ENCODE measurements at regions not wholly inside any gene's neighbourhood (a gene's known extent, or its start where the extent isn't known, plus 50 kb on each side); places are given as distances from the start of the nearest gene placed in this dataset.
A peak's percentile ranks its signal among the peaks of the same experiment; 100 is the strongest.
"Not testable (repeated sequence)": the region's sequence is repeated elsewhere in the genome, so short reads cannot be mapped to it uniquely, and the experiment has no call there.

DNA sequence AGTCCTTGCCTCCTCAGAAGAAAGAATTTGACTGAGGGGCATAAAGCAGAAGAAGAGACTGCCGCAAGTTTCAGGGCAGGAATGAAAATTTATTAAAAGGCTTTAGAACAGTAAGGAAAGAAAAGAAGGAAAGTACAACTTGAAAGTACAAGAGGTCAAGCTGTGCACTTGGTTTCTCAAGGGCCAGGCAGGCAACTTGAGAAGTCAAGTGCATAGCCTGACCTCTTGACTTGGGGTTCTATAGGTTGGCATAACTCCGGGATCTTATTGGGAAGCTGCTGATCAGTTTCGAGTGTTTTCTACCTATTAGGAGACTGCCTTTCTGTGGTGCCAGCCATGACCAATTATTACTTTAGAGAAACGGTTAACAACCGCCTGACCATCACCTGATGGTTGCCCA lies 237.0 kb upstream of the RGS17 start:
- Histone ChIP-seq H3K4me3 (ENCODE audit: low read length in 2 of 2) (no peak overlapping the region), H3K27ac (ENCODE audit: low read depth in 1 of 2, low read length in 1 of 2) (no peak overlapping the region), H3K27me3 (ENCODE audit: control insufficient read depth in 2 of 2, insufficient read depth in 1 of 2, low read length in 1 of 2) (no peaks in the 10 kb centered on the region), H3K9me3 (ENCODE audit: control insufficient read depth in 2 of 2, insufficient read depth in 1 of 2, low read length in 1 of 2) (peaks cover 0 to 7% of the 10 kb centered on the region in 2 donors), H3K36me3 (ENCODE audit: control insufficient read depth in 2 of 2, insufficient read depth in 2 of 2, low read length in 1 of 2) (no peaks in the 10 kb centered on the region), H3K4me1 (ENCODE audit: control insufficient read depth in 2 of 2, insufficient read depth in 2 of 2, low read length in 2 of 2) (no peaks in the 10 kb centered on the region)
- WGBS = 84% methylated on average over 5 of the region's 5 CpGs
- DNase-seq (ENCODE audit: low read depth in 6 of 9, low spot score in 9 of 9) = no peak

GRCh38 chr6:153367021-153367420 lies 235.9 kb upstream of the RGS17 start:
- H3K27me3 ChIP-seq (ENCODE audit: control insufficient read depth in 2 of 2, insufficient read depth in 1 of 2, low read length in 1 of 2) = no peaks in the 10 kb centered on the region
- peaks cover 0 to 7% of the 10 kb centered on the region in 2 donors for H3K9me3 ChIP-seq (ENCODE audit: control insufficient read depth in 2 of 2, insufficient read depth in 1 of 2, low read length in 1 of 2)
- H3K4me1 ChIP-seq (ENCODE audit: control insufficient read depth in 2 of 2, insufficient read depth in 2 of 2, low read length in 2 of 2) = no peaks in the 10 kb centered on the region
- H3K4me3 ChIP-seq (ENCODE audit: low read length in 2 of 2) = no peak overlapping the region
- H3K36me3 ChIP-seq (ENCODE audit: control insufficient read depth in 2 of 2, insufficient read depth in 2 of 2, low read length in 1 of 2) = no peaks in the 10 kb centered on the region
- H3K27ac ChIP-seq (ENCODE audit: low read depth in 1 of 2, low read length in 1 of 2) = no peak overlapping the region
- WGBS = 84% methylated on average over 6 of the region's 6 CpGs
- no peak for DNase-seq (ENCODE audit: low read depth in 6 of 9, low spot score in 9 of 9)

DNA sequence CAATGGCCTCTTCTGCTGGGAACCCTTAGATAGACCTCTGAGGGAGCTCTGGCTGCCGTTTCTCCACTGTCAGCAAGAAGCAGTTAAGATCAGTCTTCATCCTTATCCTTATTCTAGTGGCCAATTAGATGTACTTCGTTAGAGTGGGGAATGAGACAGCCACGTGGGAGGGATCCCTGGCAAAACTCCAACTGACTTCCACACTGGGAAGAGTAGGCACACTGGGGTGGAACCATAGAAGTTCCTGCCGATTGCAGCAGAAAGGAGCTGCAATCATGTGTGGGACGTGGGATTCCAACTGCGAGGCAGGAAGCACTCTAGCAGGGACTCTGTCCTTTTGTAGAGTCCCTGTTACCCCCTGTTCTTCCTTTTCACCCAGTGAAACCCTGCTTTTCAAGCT lies 226.3 kb upstream of the RGS17 start:
- no peak overlapping the region for H3K4me3 ChIP-seq (ENCODE audit: low read length in 2 of 2)
- DNase-seq (ENCODE audit: low read depth in 6 of 9, low spot score in 9 of 9) = no peak
- no peak overlapping the region for H3K27ac ChIP-seq (ENCODE audit: low read depth in 1 of 2, low read length in 1 of 2)
- H3K4me1 ChIP-seq (ENCODE audit: control insufficient read depth in 2 of 2, insufficient read depth in 2 of 2, low read length in 2 of 2) = no peaks in the 10 kb centered on the region
- 84% methylated on average over 6 of the region's 6 CpGs for WGBS
- H3K27me3 ChIP-seq (ENCODE audit: control insufficient read depth in 2 of 2, insufficient read depth in 1 of 2, low read length in 1 of 2) = no peaks in the 10 kb centered on the region
- H3K36me3 ChIP-seq (ENCODE audit: control insufficient read depth in 2 of 2, insufficient read depth in 2 of 2, low read length in 1 of 2) = no peaks in the 10 kb centered on the region
- no peaks in the 10 kb centered on the region for H3K9me3 ChIP-seq (ENCODE audit: control insufficient read depth in 2 of 2, insufficient read depth in 1 of 2, low read length in 1 of 2)

- no peaks in the 10 kb centered on the region for H3K4me1 ChIP-seq (ENCODE audit: control insufficient read depth in 2 of 2, insufficient read depth in 2 of 2, low read length in 2 of 2)
- H3K36me3 ChIP-seq (ENCODE audit: control insufficient read depth in 2 of 2, insufficient read depth in 2 of 2, low read length in 1 of 2) = no peaks in the 10 kb centered on the region
- H3K27ac ChIP-seq (ENCODE audit: low read depth in 1 of 2, low read length in 1 of 2) = no peak overlapping the region
- WGBS = 88% methylated on average over 2 of the region's 2 CpGs
- DNase-seq (ENCODE audit: low read depth in 6 of 9, low spot score in 9 of 9) = no peak
- H3K27me3 ChIP-seq (ENCODE audit: control insufficient read depth in 2 of 2, insufficient read depth in 1 of 2, low read length in 1 of 2) = no peaks in the 10 kb centered on the region
- no peaks in the 10 kb centered on the region for H3K9me3 ChIP-seq (ENCODE audit: control insufficient read depth in 2 of 2, insufficient read depth in 1 of 2, low read length in 1 of 2)
- H3K4me3 ChIP-seq (ENCODE audit: low read length in 2 of 2) = no peak overlapping the region
These were observed 209.5 kb upstream of the RGS17 start for GRCh38 chr6:153340568-153340967.

- Histone ChIP-seq H3K27me3 (ENCODE audit: control insufficient read depth in 2 of 2, insufficient read depth in 1 of 2, low read length in 1 of 2) (no peaks in the 10 kb centered on the region), H3K27ac (ENCODE audit: low read depth in 1 of 2, low read length in 1 of 2) (no peak overlapping the region), H3K4me1 (ENCODE audit: control insufficient read depth in 2 of 2, insufficient read depth in 2 of 2, low read length in 2 of 2) (no peaks in the 10 kb centered on the region), H3K4me3 (ENCODE audit: low read length in 2 of 2) (no peak overlapping the region), H3K36me3 (ENCODE audit: control insufficient read depth in 2 of 2, insufficient read depth in 2 of 2, low read length in 1 of 2) (no peaks in the 10 kb centered on the region), H3K9me3 (ENCODE audit: control insufficient read depth in 2 of 2, insufficient read depth in 1 of 2, low read length in 1 of 2) (no peaks in the 10 kb centered on the region)
- DNase-seq (ENCODE audit: low read depth in 6 of 9, low spot score in 9 of 9) = no peak
These were observed 203.0 kb upstream of the RGS17 start for GRCh38 chr6:153334121-153334520.

- not testable (repeated sequence) for H3K4me1 ChIP-seq (ENCODE audit: control insufficient read depth in 2 of 2, insufficient read depth in 2 of 2, low read length in 2 of 2); H3K36me3 ChIP-seq (ENCODE audit: control insufficient read depth in 2 of 2, insufficient read depth in 2 of 2, low read length in 1 of 2); H3K27me3 ChIP-seq (ENCODE audit: control insufficient read depth in 2 of 2, insufficient read depth in 1 of 2, low read length in 1 of 2); H3K9me3 ChIP-seq (ENCODE audit: control insufficient read depth in 2 of 2, insufficient read depth in 1 of 2, low read length in 1 of 2); H3K27ac ChIP-seq (ENCODE audit: low read depth in 1 of 2, low read length in 1 of 2); H3K4me3 ChIP-seq (ENCODE audit: low read length in 2 of 2); DNase-seq (ENCODE audit: low read depth in 6 of 9, low spot score in 9 of 9)
These were observed 200.1 kb upstream of the RGS17 start for GRCh38 chr6:153331221-153331620.

DNA sequence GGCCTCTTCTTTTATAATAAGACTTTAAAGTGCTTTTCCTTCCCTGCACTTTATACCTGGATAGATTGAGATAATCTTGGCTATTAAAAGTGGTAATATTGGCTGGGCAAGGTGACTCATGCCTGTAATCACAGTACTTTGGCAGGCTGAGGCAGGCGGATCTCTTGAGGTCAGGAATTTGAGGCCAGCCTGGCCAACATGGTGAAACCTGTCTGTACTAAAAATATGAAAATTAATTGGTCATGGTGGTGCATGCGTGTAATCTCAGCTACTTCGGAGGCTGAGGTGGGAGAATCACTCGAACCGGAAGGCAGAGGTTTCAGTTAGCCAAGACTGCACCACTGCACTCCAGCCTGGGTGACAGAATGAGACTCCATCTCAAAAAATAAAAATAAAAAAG lies 197.1 kb upstream of the RGS17 start:
- WGBS = 95% methylated on average over 5 of the region's 5 CpGs

GRCh38 chr6:153325661-153326060 lies 194.6 kb upstream of the RGS17 start:
- Histone ChIP-seq H3K27me3 (ENCODE audit: control insufficient read depth in 2 of 2, insufficient read depth in 1 of 2, low read length in 1 of 2) (no peaks in the 10 kb centered on the region), H3K9me3 (ENCODE audit: control insufficient read depth in 2 of 2, insufficient read depth in 1 of 2, low read length in 1 of 2) (no peaks in the 10 kb centered on the region), H3K4me3 (ENCODE audit: low read length in 2 of 2) (no peak overlapping the region), H3K27ac (ENCODE audit: low read depth in 1 of 2, low read length in 1 of 2) (no peak overlapping the region), H3K36me3 (ENCODE audit: control insufficient read depth in 2 of 2, insufficient read depth in 2 of 2, low read length in 1 of 2) (no peaks in the 10 kb centered on the region), H3K4me1 (ENCODE audit: control insufficient read depth in 2 of 2, insufficient read depth in 2 of 2, low read length in 2 of 2) (no peaks in the 10 kb centered on the region)
- 87% methylated on average over 1 of the region's 1 CpG for WGBS
- DNase-seq (ENCODE audit: low read depth in 6 of 9, low spot score in 9 of 9) = no peak

More for the DNA sequence above, 197.1 kb upstream of the RGS17 start:
- Histone ChIP-seq H3K4me1 (ENCODE audit: control insufficient read depth in 2 of 2, insufficient read depth in 2 of 2, low read length in 2 of 2) (no peaks in the 10 kb centered on the region), H3K4me3 (ENCODE audit: low read length in 2 of 2) (no peak overlapping the region), H3K36me3 (ENCODE audit: control insufficient read depth in 2 of 2, insufficient read depth in 2 of 2, low read length in 1 of 2) (no peaks in the 10 kb centered on the region), H3K9me3 (ENCODE audit: control insufficient read depth in 2 of 2, insufficient read depth in 1 of 2, low read length in 1 of 2) (no peaks in the 10 kb centered on the region), H3K27me3 (ENCODE audit: control insufficient read depth in 2 of 2, insufficient read depth in 1 of 2, low read length in 1 of 2) (no peaks in the 10 kb centered on the region), H3K27ac (ENCODE audit: low read depth in 1 of 2, low read length in 1 of 2) (no peak overlapping the region)
- no peak for DNase-seq (ENCODE audit: low read depth in 6 of 9, low spot score in 9 of 9)

DNA sequence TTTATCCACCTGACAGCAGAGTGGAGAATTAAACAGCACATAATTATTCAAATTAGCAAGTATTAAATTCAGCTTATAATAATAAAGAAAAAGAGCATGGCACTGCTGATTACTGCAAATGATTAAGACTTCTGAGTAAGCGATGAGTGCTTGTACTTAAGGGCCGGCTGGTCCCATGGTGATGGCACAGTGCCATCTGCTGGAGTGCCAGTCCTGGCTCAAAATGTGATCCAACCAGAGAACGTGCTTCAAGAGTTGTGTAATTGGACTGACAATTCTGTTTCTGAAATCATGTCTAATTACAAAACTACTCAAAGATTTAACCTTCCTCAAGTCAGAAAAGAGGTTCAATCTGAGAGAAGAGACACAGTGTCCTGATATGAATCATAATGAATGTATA lies 181.6 kb upstream of the RGS17 start:
- Histone ChIP-seq H3K27me3 (ENCODE audit: control insufficient read depth in 2 of 2, insufficient read depth in 1 of 2, low read length in 1 of 2) (no peaks in the 10 kb centered on the region), H3K4me1 (ENCODE audit: control insufficient read depth in 2 of 2, insufficient read depth in 2 of 2, low read length in 2 of 2) (no peaks in the 10 kb centered on the region), H3K36me3 (ENCODE audit: control insufficient read depth in 2 of 2, insufficient read depth in 2 of 2, low read length in 1 of 2) (no peaks in the 10 kb centered on the region), H3K27ac (ENCODE audit: low read depth in 1 of 2, low read length in 1 of 2) (no peak overlapping the region), H3K9me3 (ENCODE audit: control insufficient read depth in 2 of 2, insufficient read depth in 1 of 2, low read length in 1 of 2) (no peaks in the 10 kb centered on the region), H3K4me3 (ENCODE audit: low read length in 2 of 2) (no peak overlapping the region)
- peak in 5 of 9 donors; percentile 1 to 38 (median 6) for DNase-seq (ENCODE audit: low read depth in 6 of 9, low spot score in 9 of 9)
- WGBS = 23% methylated on average over 3 of the region's 3 CpGs

DNA sequence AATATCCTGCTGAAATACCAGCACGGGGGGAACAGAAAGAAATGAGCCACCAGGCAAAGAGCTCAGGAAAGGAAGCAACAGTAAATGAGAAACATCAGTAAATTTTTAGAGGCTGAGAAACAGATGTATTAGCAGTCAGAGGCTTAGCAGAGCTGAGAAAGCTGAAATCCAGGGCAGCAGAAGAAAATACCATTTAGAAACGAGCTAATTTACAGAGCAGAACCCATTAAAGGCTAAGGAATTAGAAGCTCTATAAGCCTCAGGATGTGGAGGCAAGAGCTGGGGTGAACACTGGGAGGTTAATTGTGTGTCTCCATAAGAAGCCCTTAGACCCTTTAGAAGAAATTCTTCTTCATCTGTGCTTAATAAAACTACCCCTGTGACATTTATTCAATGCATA lies 178.6 kb upstream of the RGS17 start:
- no peak overlapping the region for H3K27ac ChIP-seq (ENCODE audit: low read depth in 1 of 2, low read length in 1 of 2)
- no peak overlapping the region for H3K4me3 ChIP-seq (ENCODE audit: low read length in 2 of 2)
- no peaks in the 10 kb centered on the region for H3K9me3 ChIP-seq (ENCODE audit: control insufficient read depth in 2 of 2, insufficient read depth in 1 of 2, low read length in 1 of 2)
- H3K36me3 ChIP-seq (ENCODE audit: control insufficient read depth in 2 of 2, insufficient read depth in 2 of 2, low read length in 1 of 2) = no peaks in the 10 kb centered on the region
- no peak for DNase-seq (ENCODE audit: low read depth in 6 of 9, low spot score in 9 of 9)
- no peaks in the 10 kb centered on the region for H3K4me1 ChIP-seq (ENCODE audit: control insufficient read depth in 2 of 2, insufficient read depth in 2 of 2, low read length in 2 of 2)
- no peaks in the 10 kb centered on the region for H3K27me3 ChIP-seq (ENCODE audit: control insufficient read depth in 2 of 2, insufficient read depth in 1 of 2, low read length in 1 of 2)
- 60% methylated on average over 2 of the region's 2 CpGs for WGBS

Measured in thymus (tissue), 11 donors.